Body of pancreas (tissue), 4 donors: ENCODE measurements at regions not wholly inside any gene's neighbourhood (a gene's known extent, or its start where the extent isn't known, plus 50 kb on each side); places are given as distances from the start of the nearest gene placed in this dataset.

Experiments used
- ATAC-seq: fragments of 150-250 bp; one replicate; pipeline ENCODE4 v1.9.1; 2016
- DNase-seq, 4 donors: peaks; one replicate each; pipeline ENCODE4 v3.0.0-alpha.2; 2019
- H3K27ac ChIP-seq, 4 donors: fragments of 200-600 bp; sonication (generic); 1 replicate in 3 of 4; 2 replicates in 1 of 4; pipeline versions ENCODE4 v1.5.1 to v1.6.1; 2016 to 2019; ENCODE audit warnings: mild to moderate bottlenecking in 1 of 4, mixed read lengths in 1 of 4, moderate library complexity in 1 of 4
- H3K27me3 ChIP-seq, 2 donors: fragments of 200-600 bp; sonication (generic); one replicate each; pipeline ENCODE4 v1.6.0; 2016; ENCODE audit warnings: mild to moderate bottlenecking in 1 of 2
- H3K36me3 ChIP-seq, 2 donors: fragments of 200-600 bp; sonication (generic); replicated peaks in 1 of 2; 2 replicates each; pipeline ENCODE4 v1.5.1; 2016; ENCODE audit warnings: low read depth in 2 of 2; ENCODE audit not compliant: insufficient read depth in 1 of 2
- H3K4me1 ChIP-seq: fragments of 200-600 bp; sonication (generic); one replicate; pipeline ENCODE4 v1.6.0; 2016
- H3K4me3 ChIP-seq, 2 donors: fragments of 200-600 bp; sonication (generic); 1 replicate in 1 of 2; 2 replicates in 1 of 2; pipeline ENCODE4 v1.5.1; 2016 to 2019
- H3K9me3 ChIP-seq, 3 donors: fragments of 200-600 bp; sonication (generic); 1 replicate in 2 of 3; 2 replicates in 1 of 3; pipeline ENCODE4 v1.5.1; 2016
- POLR2A ChIP-seq, 3 donors: fragments of 450-650 bp; IDR thresholded peaks; one replicate each; pipeline ENCODE4 v1.6.1; 2016; ENCODE audit warnings: antibody characterized with exemption in 3 of 3, mild to moderate bottlenecking in 2 of 3
- WGBS, 2 donors: methylation state at CpG; one replicate each; pipeline ENCODE4 v1.1.5; 2017; 5-methylcytosine and 5-hydroxymethylcytosine counted together
- intact Hi-C: fragments of 100-400 bp; cut with DNase I; formaldehyde crosslinking; loops from one replicate; pipeline ENCODE4 v1.15.1; 2023
- TF ChIP-seq, protein P1 (sequence below), 7 experiments: fragments of 450-650 bp in 4 of 7; fragments of 200-600 bp in 3 of 7; sonication (generic) in 3 of 7; IDR thresholded peaks; one replicate each; pipeline ENCODE4 v1.5.1; 2016 to 2019; ENCODE audit warnings: antibody characterized with exemption in 7 of 7

DNA sequence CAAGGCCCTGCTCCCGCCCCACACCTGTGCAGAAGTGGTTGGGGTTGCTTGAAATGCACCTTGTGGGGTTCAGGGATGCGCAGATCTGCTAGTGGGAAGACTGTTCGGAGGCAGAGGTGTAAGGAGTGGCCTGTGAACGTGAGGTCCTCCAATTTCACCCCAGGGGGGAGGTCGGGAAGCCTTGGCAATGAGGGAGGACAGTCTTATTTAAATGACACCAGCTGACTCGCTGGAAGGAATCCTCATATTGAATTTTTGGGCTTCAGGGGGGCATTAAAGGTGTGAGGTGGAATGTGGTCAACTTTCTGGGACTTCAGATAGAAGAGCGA is 218.8 kb upstream of the CELF2 start:
- Histone ChIP-seq H3K4me3 (no peak overlapping the region), H3K4me1 (no peaks in the 10 kb centered on the region), H3K36me3 (no peaks in the 10 kb centered on the region), H3K27me3 (no peaks in the 10 kb centered on the region), H3K9me3 (peaks cover 0 to 9% (median 0%) of the 10 kb centered on the region in 3 donors), H3K27ac (peak overlapping the region in 1 of 4 donors; percentile 17)
- TF ChIP-seq POLR2A (IDR thresholded peaks at IDR 0.05) = no peak
- TF ChIP-seq, protein P1, sequence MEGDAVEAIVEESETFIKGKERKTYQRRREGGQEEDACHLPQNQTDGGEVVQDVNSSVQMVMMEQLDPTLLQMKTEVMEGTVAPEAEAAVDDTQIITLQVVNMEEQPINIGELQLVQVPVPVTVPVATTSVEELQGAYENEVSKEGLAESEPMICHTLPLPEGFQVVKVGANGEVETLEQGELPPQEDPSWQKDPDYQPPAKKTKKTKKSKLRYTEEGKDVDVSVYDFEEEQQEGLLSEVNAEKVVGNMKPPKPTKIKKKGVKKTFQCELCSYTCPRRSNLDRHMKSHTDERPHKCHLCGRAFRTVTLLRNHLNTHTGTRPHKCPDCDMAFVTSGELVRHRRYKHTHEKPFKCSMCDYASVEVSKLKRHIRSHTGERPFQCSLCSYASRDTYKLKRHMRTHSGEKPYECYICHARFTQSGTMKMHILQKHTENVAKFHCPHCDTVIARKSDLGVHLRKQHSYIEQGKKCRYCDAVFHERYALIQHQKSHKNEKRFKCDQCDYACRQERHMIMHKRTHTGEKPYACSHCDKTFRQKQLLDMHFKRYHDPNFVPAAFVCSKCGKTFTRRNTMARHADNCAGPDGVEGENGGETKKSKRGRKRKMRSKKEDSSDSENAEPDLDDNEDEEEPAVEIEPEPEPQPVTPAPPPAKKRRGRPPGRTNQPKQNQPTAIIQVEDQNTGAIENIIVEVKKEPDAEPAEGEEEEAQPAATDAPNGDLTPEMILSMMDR (IDR thresholded peaks at IDR 0.05) = no peak
- no peak for DNase-seq
- WGBS, 2 donors = 49 to 65% methylated on average over 7 of the region's 7 CpGs
- ATAC-seq = no peak
- intact Hi-C loops = no loop called here

DNA sequence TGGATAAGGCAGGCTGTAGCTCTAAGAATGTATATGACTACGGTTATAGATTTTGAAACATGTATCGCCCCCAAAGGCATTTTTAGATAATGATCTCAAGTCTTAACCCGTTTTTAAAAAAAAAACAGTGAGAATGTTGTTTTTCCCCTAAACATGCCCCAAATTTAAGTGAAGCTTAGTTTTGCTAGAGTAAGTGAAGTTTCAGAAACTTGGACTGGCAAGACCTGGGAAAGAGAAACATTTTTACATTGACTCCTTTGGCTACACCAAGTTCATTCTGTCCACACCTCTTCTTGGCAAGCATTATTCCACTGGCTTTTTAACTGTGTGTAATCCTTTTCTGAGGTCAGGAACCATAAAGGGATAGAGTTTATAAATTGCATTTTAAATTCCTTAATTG is 216.7 kb upstream of the CELF2 start:
- ATAC-seq (no peak), DNase-seq (no peak)
- H3K27ac ChIP-seq = no peak overlapping the region
- TF ChIP-seq POLR2A (IDR thresholded peaks at IDR 0.05) = no peak
- TF ChIP-seq, protein P1 (IDR thresholded peaks at IDR 0.05) = no peak
- H3K4me3 ChIP-seq = no peak overlapping the region
- no peaks in the 10 kb centered on the region for H3K27me3 ChIP-seq
- peaks cover 0 to 9% (median 0%) of the 10 kb centered on the region in 3 donors for H3K9me3 ChIP-seq
- intact Hi-C loops = no loop called here
- H3K36me3 ChIP-seq = no peaks in the 10 kb centered on the region
- 58 to 62% methylated on average over 3 of the region's 3 CpGs for WGBS, 2 donors
- no peaks in the 10 kb centered on the region for H3K4me1 ChIP-seq

DNA sequence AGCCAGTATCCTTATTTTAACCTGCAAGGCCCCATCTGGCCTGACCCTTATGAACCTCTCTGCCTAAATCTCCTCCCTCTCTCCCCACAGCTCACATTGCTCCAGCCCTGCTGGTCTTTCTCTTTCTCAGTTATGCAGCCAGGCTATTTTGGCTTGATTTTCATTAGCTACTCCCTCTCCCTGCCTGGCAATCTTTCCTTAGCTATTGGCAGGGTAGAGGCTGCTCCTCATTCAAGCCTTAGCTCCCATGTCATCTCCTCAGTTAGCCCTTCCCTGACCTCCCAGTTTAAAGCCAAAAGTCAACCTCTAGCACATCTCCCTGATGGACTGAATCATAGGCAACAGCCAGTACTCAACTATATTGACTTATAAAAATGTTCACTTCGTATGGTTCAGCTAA is 214.4 kb upstream of the CELF2 start:
- no peaks in the 10 kb centered on the region for H3K27me3 ChIP-seq
- ATAC-seq (peak; percentile 40), DNase-seq (peak in 1 of 4 donors; percentile 14)
- intact Hi-C loops = no loop called here
- no peak overlapping the region for H3K27ac ChIP-seq
- 17 to 19% methylated on average over 1 of the region's 1 CpG for WGBS, 2 donors
- no peaks in the 10 kb centered on the region for H3K4me1 ChIP-seq
- no peak overlapping the region for H3K4me3 ChIP-seq
- H3K36me3 ChIP-seq = no peaks in the 10 kb centered on the region
- peaks cover 0 to 9% (median 0%) of the 10 kb centered on the region in 3 donors for H3K9me3 ChIP-seq
- no peak for TF ChIP-seq POLR2A (IDR thresholded peaks at IDR 0.05)
- TF ChIP-seq, protein P1 (IDR thresholded peaks at IDR 0.05) = no peak

DNA sequence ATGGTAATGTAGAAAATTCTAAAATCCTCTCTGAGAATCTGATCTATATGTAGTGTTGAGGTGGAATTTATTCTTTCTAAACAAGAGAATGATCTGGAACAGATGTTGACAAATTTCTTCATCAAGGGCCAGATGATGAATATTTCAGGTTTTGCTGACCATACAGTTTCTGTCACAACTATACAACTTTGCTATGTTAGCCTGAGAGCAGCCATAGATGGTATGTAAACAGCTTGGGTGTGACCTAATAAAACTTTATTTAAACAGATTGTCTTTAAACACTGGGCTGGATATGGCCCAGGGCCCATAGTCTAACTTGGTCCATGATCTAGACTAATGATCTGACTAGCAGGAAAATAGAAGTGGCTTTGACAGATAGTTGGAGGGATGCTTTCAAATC is 213.6 kb upstream of the CELF2 start:
- H3K27ac ChIP-seq = no peak overlapping the region

More for the DNA sequence above, 213.6 kb upstream of the CELF2 start:
- no peak for DNase-seq
- ATAC-seq = no peak
- H3K4me1 ChIP-seq = no peaks in the 10 kb centered on the region
- peaks cover 0 to 9% (median 0%) of the 10 kb centered on the region in 3 donors for H3K9me3 ChIP-seq
- H3K36me3 ChIP-seq = no peaks in the 10 kb centered on the region
- intact Hi-C loops = no loop called here
- no peaks in the 10 kb centered on the region for H3K27me3 ChIP-seq
- no peak for TF ChIP-seq POLR2A (IDR thresholded peaks at IDR 0.05)
- TF ChIP-seq, protein P1 (IDR thresholded peaks at IDR 0.05) = no peak
- no peak overlapping the region for H3K4me3 ChIP-seq
